AG08395 (cell line): ENCODE measurements at regions not wholly inside any gene's neighbourhood (a gene's known extent, or its start where the extent isn't known, plus 50 kb on each side); places are given as distances from the start of the nearest gene placed in this dataset.

Source experiments
- DNase-seq: peaks from one replicate; pipeline ENCODE4 v3.0.0; 2012; ENCODE audit warnings: mixed read lengths, low spot score

GRCh38 chr4:81627590-81627989 is 155.9 kb upstream of the RASGEF1B start:
- DNase-seq: no peak

- DNase-seq: no peak
These were observed 155.1 kb upstream of the RASGEF1B start for GRCh38 chr4:81626851-81627250.

- no peak for DNase-seq
These were observed 154.0 kb upstream of the RASGEF1B start for GRCh38 chr4:81625422-81626417.

- DNase-seq: no peak
These were observed 151.7 kb upstream of the RASGEF1B start for GRCh38 chr4:81623434-81623833.

GRCh38 chr4:81622474-81623184 is 150.9 kb upstream of the RASGEF1B start:
- DNase-seq: no peak

GRCh38 chr4:81622028-81622427 is 150.3 kb upstream of the RASGEF1B start:
- DNase-seq: no peak

GRCh38 chr4:81621490-81621889 is 149.8 kb upstream of the RASGEF1B start:
- DNase-seq: no peak

- peak; percentile 5 for DNase-seq
These were observed 148.7 kb upstream of the RASGEF1B start for GRCh38 chr4:81620442-81620841.

GRCh38 chr4:81617545-81617944 is 145.8 kb upstream of the RASGEF1B start:
- no peak for DNase-seq

GRCh38 chr4:81611221-81611620 is 139.5 kb upstream of the RASGEF1B start:
- DNase-seq: no peak

- DNase-seq: no peak
These were observed 138.1 kb upstream of the RASGEF1B start for GRCh38 chr4:81609844-81610243.

GRCh38 chr4:81607950-81608349 is 136.2 kb upstream of the RASGEF1B start:
- no peak for DNase-seq

- peak; percentile 18 for DNase-seq
These were observed 135.2 kb upstream of the RASGEF1B start for GRCh38 chr4:81606801-81607501.

- peak; percentile 4 for DNase-seq
These were observed 134.5 kb upstream of the RASGEF1B start for GRCh38 chr4:81606166-81606565.

- no peak for DNase-seq
These were observed 133.6 kb upstream of the RASGEF1B start for GRCh38 chr4:81605271-81605670.

- DNase-seq: no peak
These were observed 133.0 kb upstream of the RASGEF1B start for GRCh38 chr4:81604683-81605218.

GRCh38 chr4:81602854-81603253 is 131.1 kb upstream of the RASGEF1B start:
- DNase-seq: no peak

- DNase-seq: no peak
These were observed 129.6 kb upstream of the RASGEF1B start for GRCh38 chr4:81601358-81601694.

GRCh38 chr4:81600520-81601357 is 129.0 kb upstream of the RASGEF1B start:
- DNase-seq: no peak

GRCh38 chr4:81599742-81600380 is 128.2 kb upstream of the RASGEF1B start:
- no peak for DNase-seq
